ENCODE measurements at regions not wholly inside any gene's neighbourhood (a gene's known extent, or its start where the extent isn't known, plus 50 kb on each side); places are given as distances from the start of the nearest gene placed in this dataset.

DNA sequence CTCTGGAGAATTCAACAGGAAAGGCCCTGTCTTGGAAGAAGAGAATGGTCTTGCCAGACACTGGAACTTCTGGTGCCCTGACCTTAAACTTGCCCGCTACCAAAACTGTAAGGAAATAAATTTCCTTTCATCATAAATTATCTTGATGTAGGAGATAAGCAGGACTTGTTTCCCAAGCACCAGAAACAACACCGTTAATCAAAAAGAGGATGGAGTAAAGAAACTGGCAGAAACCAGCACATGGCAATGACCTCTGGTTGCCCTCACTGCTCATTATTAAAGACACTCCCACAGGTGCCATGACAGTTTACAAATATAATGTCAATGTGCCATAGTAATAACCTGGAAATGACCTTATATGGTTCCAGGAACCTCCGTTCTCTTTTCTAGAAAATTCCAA is 426.1 kb downstream of the EDEM1 start:
- no peaks in the 10 kb centered on the region for H3K4me1 Mint-ChIP-seq (ENCODE audit: low read depth, unreplicated experiment)
- no peak overlapping the region for H3K27ac Mint-ChIP-seq (ENCODE audit: unreplicated experiment)
- TF ChIP-seq, protein P1, sequence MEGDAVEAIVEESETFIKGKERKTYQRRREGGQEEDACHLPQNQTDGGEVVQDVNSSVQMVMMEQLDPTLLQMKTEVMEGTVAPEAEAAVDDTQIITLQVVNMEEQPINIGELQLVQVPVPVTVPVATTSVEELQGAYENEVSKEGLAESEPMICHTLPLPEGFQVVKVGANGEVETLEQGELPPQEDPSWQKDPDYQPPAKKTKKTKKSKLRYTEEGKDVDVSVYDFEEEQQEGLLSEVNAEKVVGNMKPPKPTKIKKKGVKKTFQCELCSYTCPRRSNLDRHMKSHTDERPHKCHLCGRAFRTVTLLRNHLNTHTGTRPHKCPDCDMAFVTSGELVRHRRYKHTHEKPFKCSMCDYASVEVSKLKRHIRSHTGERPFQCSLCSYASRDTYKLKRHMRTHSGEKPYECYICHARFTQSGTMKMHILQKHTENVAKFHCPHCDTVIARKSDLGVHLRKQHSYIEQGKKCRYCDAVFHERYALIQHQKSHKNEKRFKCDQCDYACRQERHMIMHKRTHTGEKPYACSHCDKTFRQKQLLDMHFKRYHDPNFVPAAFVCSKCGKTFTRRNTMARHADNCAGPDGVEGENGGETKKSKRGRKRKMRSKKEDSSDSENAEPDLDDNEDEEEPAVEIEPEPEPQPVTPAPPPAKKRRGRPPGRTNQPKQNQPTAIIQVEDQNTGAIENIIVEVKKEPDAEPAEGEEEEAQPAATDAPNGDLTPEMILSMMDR (IDR thresholded peaks at IDR 0.05; ENCODE audit: unreplicated experiment): no peak
- no peak for DNase-seq
- H3K9me3 Mint-ChIP-seq (ENCODE audit: low read depth, unreplicated experiment): peaks cover 3% of the 10 kb centered on the region
- no peak overlapping the region for H3K4me3 Mint-ChIP-seq (ENCODE audit: low read depth, unreplicated experiment)
- H3K36me3 Mint-ChIP-seq (ENCODE audit: insufficient read depth, unreplicated experiment): no peaks in the 10 kb centered on the region
- CTCF ChIA-PET: no interaction called here
- intact Hi-C loops (cut with micrococcal nuclease; ENCODE audit: unreplicated experiment): no loop called here
- BruUV-seq (replicated peaks): no TSS peak
- H3K27me3 Mint-ChIP-seq (ENCODE audit: unreplicated experiment): no peaks in the 10 kb centered on the region

DNA sequence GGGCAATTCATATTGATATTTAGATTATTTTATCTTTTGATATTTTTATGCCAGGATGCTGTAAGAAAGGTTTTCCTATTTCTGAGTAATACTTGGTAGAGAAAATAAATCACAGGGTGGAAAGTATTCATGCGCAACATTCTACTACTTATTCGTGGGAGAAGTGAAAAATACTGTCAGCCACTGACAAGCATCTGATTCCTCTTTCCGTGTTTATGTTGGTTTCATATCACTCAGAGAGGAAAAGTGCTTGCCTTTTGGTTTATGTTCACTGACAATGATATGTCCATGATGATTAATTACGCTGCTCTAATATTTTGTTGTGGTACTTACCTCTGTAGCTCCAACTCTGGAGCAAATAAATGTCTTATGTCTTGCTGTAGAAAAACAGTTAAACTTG is 429.4 kb downstream of the EDEM1 start:
- TF ChIP-seq, protein P1 (IDR thresholded peaks at IDR 0.05; ENCODE audit: unreplicated experiment): no peak
- intact Hi-C loops (cut with micrococcal nuclease; ENCODE audit: unreplicated experiment): no loop called here
- Mint-ChIP-seq H3K4me1 (ENCODE audit: low read depth, unreplicated experiment) (no peaks in the 10 kb centered on the region), H3K36me3 (ENCODE audit: insufficient read depth, unreplicated experiment) (no peaks in the 10 kb centered on the region), H3K27me3 (ENCODE audit: unreplicated experiment) (no peaks in the 10 kb centered on the region), H3K27ac (ENCODE audit: unreplicated experiment) (no peak overlapping the region), H3K4me3 (ENCODE audit: low read depth, unreplicated experiment) (no peak overlapping the region), H3K9me3 (ENCODE audit: low read depth, unreplicated experiment) (peaks cover 9% of the 10 kb centered on the region)
- CTCF ChIA-PET: no interaction called here
- DNase-seq: no peak
- no TSS peak for BruUV-seq (replicated peaks)

DNA sequence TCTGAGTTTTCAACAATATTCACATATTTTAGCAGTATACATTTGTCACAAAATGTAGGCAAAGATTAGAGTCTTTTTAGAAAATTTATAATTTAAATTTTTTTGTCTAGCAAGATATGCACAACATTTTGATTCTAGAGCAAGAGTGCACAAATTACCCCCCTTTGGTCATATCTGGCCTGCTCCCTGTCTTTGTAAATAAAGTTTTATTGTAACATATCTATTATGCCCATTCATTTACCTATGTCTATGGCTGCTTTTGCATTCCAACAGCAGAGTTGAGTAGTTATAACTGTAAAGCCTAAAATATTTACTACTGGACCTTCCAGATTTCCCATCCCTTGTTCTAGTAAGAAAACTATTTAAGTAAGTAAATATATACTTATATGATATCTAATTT is 430.7 kb downstream of the EDEM1 start:
- Mint-ChIP-seq H3K27ac (ENCODE audit: unreplicated experiment) (no peak overlapping the region), H3K4me1 (ENCODE audit: low read depth, unreplicated experiment) (no peaks in the 10 kb centered on the region), H3K4me3 (ENCODE audit: low read depth, unreplicated experiment) (no peak overlapping the region), H3K9me3 (ENCODE audit: low read depth, unreplicated experiment) (peaks cover 9% of the 10 kb centered on the region), H3K36me3 (ENCODE audit: insufficient read depth, unreplicated experiment) (peaks cover 5% of the 10 kb centered on the region), H3K27me3 (ENCODE audit: unreplicated experiment) (no peaks in the 10 kb centered on the region)
- CTCF ChIA-PET: no interaction called here
- TF ChIP-seq, protein P1 (IDR thresholded peaks at IDR 0.05; ENCODE audit: unreplicated experiment): no peak
- DNase-seq: no peak
- intact Hi-C loops (cut with micrococcal nuclease; ENCODE audit: unreplicated experiment): no loop called here
- no TSS peak for BruUV-seq (replicated peaks)

DNA sequence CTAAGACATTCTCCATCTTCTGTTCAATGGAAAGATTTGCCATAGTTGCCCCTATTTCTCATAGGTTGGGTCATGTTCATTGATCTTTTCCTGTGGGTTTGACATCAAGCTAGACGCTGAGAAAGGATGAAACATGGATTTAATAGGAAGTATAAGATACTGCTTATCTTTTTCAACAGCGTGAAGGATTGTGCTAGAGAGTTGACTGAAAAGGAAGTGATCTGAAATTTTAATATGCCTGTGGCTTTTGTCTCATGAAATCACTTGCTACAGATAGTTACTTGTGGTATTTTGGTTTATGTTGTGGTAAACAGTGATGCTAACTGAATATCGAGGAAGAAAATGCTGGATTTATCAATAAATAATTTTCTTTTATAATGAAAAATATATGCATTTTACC is 442.9 kb downstream of the EDEM1 start:
- Mint-ChIP-seq H3K27me3 (ENCODE audit: unreplicated experiment) (no peaks in the 10 kb centered on the region), H3K4me3 (ENCODE audit: low read depth, unreplicated experiment) (no peak overlapping the region), H3K4me1 (ENCODE audit: low read depth, unreplicated experiment) (no peaks in the 10 kb centered on the region), H3K9me3 (ENCODE audit: low read depth, unreplicated experiment) (peaks cover 5% of the 10 kb centered on the region), H3K36me3 (ENCODE audit: insufficient read depth, unreplicated experiment) (no peaks in the 10 kb centered on the region), H3K27ac (ENCODE audit: unreplicated experiment) (no peak overlapping the region)
- TF ChIP-seq, protein P1 (IDR thresholded peaks at IDR 0.05; ENCODE audit: unreplicated experiment): no peak
- no TSS peak for BruUV-seq (replicated peaks)
- DNase-seq: no peak
- CTCF ChIA-PET: interaction anchor here (0.8 kb wide), 1 partner anchor 26 kb away, joined by 4 read pairs; no protein-coding TSS in a partner anchor
- intact Hi-C loops (cut with micrococcal nuclease; ENCODE audit: unreplicated experiment): no loop called here

DNA sequence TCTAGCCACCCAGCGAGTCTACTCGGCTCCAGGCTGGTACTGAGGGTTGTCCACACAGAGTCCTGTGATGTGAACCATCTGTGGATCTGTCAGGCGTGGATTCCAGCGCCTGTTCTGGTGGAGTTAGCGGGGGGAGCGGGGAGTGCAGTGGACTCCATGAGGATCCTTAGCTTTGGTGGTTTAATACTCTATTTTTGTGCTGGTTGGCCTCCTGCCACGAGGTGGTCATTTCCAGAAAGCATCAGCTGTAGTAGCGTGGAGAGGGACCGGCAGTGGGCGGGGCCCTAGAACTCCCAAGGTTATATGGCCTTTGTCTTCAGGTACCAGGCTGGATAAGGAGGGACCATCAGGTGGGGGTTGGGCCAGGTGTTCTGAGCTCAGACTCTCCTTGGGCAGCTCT is 446.5 kb downstream of the EDEM1 start:
- Mint-ChIP-seq H3K4me1 (ENCODE audit: low read depth, unreplicated experiment) (no peaks in the 10 kb centered on the region), H3K27me3 (ENCODE audit: unreplicated experiment) (no peaks in the 10 kb centered on the region), H3K4me3 (ENCODE audit: low read depth, unreplicated experiment) (no peak overlapping the region), H3K36me3 (ENCODE audit: insufficient read depth, unreplicated experiment) (no peaks in the 10 kb centered on the region), H3K27ac (ENCODE audit: unreplicated experiment) (no peak overlapping the region), H3K9me3 (ENCODE audit: low read depth, unreplicated experiment) (peaks cover 5% of the 10 kb centered on the region)
- intact Hi-C loops (cut with micrococcal nuclease; ENCODE audit: unreplicated experiment): no loop called here
- TF ChIP-seq, protein P1 (IDR thresholded peaks at IDR 0.05; ENCODE audit: unreplicated experiment): no peak
- DNase-seq: no peak
- BruUV-seq (replicated peaks): no TSS peak
- CTCF ChIA-PET: no interaction called here

Measured in Calu3 (cell line).